ENCODE measurements at regions not wholly inside any gene's neighbourhood (a gene's known extent, or its start where the extent isn't known, plus 50 kb on each side); places are given as distances from the start of the nearest gene placed in this dataset.

DNA sequence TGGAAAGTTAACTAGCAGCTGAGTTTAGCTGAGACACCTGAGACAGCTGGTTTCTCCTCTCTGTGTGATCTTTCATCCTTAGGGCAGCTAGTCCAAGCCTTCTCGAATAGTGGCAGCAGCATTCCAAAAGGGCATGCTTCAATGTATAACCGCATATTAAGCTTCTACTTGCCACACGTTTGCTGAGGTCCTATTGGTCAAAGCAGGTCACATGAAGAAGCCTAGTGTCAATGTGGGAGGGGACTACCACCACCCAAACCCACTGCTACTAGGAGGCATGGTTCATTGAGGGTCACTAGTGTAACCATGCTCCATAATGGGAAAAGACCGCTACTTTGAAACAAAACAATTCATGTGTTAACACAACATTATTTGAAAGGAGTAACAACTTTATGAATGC is 314.9 kb upstream of the SMIM31 start:
- ATAC-seq (no peak), DNase-seq (no peak)
- Histone ChIP-seq H3K4me3 (no peak overlapping the region), H3K27ac (no peak overlapping the region), H3K36me3 (replicated peaks in 1 of 2; ENCODE audit: insufficient read depth in 1 of 2, low read depth in 2 of 2) (no peaks in the 10 kb centered on the region), H3K9me3 (no peaks in the 10 kb centered on the region), H3K27me3 (no peaks in the 10 kb centered on the region), H3K4me1 (no peaks in the 10 kb centered on the region)
- 52% methylated on average over 4 of the region's 4 CpGs for WGBS, 2 donors
- no peak for TF ChIP-seq POLR2A (IDR thresholded peaks at IDR 0.05)
- TF ChIP-seq, protein P1, sequence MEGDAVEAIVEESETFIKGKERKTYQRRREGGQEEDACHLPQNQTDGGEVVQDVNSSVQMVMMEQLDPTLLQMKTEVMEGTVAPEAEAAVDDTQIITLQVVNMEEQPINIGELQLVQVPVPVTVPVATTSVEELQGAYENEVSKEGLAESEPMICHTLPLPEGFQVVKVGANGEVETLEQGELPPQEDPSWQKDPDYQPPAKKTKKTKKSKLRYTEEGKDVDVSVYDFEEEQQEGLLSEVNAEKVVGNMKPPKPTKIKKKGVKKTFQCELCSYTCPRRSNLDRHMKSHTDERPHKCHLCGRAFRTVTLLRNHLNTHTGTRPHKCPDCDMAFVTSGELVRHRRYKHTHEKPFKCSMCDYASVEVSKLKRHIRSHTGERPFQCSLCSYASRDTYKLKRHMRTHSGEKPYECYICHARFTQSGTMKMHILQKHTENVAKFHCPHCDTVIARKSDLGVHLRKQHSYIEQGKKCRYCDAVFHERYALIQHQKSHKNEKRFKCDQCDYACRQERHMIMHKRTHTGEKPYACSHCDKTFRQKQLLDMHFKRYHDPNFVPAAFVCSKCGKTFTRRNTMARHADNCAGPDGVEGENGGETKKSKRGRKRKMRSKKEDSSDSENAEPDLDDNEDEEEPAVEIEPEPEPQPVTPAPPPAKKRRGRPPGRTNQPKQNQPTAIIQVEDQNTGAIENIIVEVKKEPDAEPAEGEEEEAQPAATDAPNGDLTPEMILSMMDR (IDR thresholded peaks at IDR 0.05): no peak
- intact Hi-C loops (cut with DNase I): no loop called here

DNA sequence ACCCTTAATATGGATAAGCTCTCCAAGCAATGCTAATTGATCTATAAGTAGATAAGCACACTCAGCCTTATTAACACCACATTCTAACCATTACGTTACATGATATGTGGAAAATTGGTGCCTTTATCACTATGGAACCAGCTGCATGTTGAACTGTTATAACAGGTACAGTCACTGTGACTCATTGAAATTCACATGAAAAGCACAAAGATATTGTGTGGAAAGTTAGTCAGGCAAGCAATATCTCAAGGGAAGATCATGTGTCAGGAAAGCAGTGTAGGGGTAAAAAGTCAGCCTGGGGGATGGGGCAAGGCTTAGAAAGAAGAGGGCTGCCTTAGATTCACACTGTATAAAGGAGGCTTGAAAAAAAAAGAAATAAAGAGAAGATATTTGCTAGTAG is 313.7 kb upstream of the SMIM31 start:
- Histone ChIP-seq H3K27ac (no peak overlapping the region), H3K4me3 (no peak overlapping the region), H3K36me3 (replicated peaks in 1 of 2; ENCODE audit: insufficient read depth in 1 of 2, low read depth in 2 of 2) (no peaks in the 10 kb centered on the region), H3K27me3 (no peaks in the 10 kb centered on the region), H3K9me3 (no peaks in the 10 kb centered on the region), H3K4me1 (no peaks in the 10 kb centered on the region)
- TF ChIP-seq POLR2A (IDR thresholded peaks at IDR 0.05): no peak
- TF ChIP-seq, protein P1 (IDR thresholded peaks at IDR 0.05): no peak
- intact Hi-C loops (cut with DNase I): no loop called here
- WGBS, 2 donors: 47 to 52% methylated on average over 1 of the region's 1 CpG
- ATAC-seq (no peak), DNase-seq (no peak)

DNA sequence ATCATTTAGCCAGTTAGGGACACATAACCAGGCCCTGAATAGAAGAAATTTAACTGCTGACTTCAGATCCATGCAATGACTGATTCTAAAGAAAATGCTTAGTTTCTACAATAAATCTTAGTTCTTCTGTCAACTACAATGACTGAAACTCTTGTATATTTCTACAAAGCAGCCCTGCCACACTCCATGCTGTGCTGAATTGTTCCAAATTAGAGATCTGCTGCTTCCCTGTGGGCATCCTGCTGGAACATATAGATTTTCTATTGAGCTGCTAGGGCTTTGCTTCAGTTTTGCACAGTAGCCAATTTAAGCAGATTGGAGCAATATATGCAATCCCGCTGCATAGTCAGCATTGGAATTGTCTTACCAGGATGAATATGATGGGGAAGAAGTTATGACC is 312.8 kb upstream of the SMIM31 start:
- no peaks in the 10 kb centered on the region for H3K4me1 ChIP-seq
- no peaks in the 10 kb centered on the region for H3K36me3 ChIP-seq (replicated peaks in 1 of 2; ENCODE audit: insufficient read depth in 1 of 2, low read depth in 2 of 2)
- no peak for DNase-seq
- H3K27ac ChIP-seq: no peak overlapping the region
- no peak overlapping the region for H3K4me3 ChIP-seq
- H3K27me3 ChIP-seq: no peaks in the 10 kb centered on the region
- WGBS, 2 donors: 84 to 100% methylated on average over 1 of the region's 1 CpG
- intact Hi-C loops (cut with DNase I): no loop called here
- H3K9me3 ChIP-seq: no peaks in the 10 kb centered on the region
- no peak for ATAC-seq
- TF ChIP-seq, protein P1 (IDR thresholded peaks at IDR 0.05): no peak
- no peak for TF ChIP-seq POLR2A (IDR thresholded peaks at IDR 0.05)

DNA sequence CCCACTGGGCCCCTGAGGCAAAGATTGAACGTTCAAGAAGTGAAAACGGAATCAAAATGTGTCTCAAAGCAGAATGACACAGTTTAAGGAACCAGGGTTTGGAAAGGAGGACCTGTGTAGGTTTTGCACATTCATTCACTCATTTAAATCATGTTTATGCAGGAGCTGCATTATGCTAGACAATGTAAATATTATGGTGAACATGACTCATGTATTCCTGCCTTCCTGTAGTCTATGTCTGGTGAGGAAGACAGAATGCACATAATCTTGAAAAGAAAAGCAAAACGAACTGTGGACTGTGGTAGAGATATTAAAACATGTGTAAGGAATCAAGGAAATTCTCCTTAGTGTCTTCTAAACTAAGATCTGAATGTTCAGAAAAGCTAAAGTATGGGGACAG is 311.8 kb upstream of the SMIM31 start:
- WGBS, 2 donors: 28 to 29% methylated on average over 3 of the region's 3 CpGs
- DNase-seq (no peak), ATAC-seq (no peak)
- Histone ChIP-seq H3K9me3 (no peaks in the 10 kb centered on the region), H3K27me3 (no peaks in the 10 kb centered on the region), H3K4me3 (no peak overlapping the region), H3K4me1 (no peaks in the 10 kb centered on the region), H3K36me3 (replicated peaks in 1 of 2; ENCODE audit: insufficient read depth in 1 of 2, low read depth in 2 of 2) (no peaks in the 10 kb centered on the region), H3K27ac (no peak overlapping the region)
- TF ChIP-seq POLR2A (IDR thresholded peaks at IDR 0.05): no peak
- TF ChIP-seq, protein P1 (IDR thresholded peaks at IDR 0.05): no peak
- intact Hi-C loops (cut with DNase I): no loop called here

DNA sequence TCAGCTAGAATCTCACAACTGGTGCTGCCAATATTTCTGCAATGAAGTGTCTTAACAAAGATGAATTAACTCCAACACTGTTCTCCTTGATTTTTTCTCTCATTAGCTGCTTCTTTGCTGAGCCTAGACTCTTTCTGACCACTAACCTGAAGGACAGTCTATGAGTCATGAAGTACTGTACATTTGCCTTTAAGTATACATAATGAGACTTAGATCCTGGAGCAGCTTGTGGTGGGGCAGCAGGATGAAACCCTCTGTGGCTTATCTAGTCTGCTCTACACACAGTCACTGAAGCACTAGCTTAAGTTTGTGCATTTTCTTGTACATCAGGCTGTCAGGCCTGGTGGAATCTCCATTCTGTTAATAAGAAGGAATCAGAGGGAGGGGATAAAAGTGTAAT is 307.4 kb upstream of the SMIM31 start:
- H3K9me3 ChIP-seq: no peaks in the 10 kb centered on the region
- no peaks in the 10 kb centered on the region for H3K27me3 ChIP-seq
- H3K27ac ChIP-seq: no peak overlapping the region
- no peaks in the 10 kb centered on the region for H3K4me1 ChIP-seq
- H3K36me3 ChIP-seq (replicated peaks in 1 of 2; ENCODE audit: insufficient read depth in 1 of 2, low read depth in 2 of 2): no peaks in the 10 kb centered on the region
- no peak overlapping the region for H3K4me3 ChIP-seq
- ATAC-seq (no peak), DNase-seq (no peak)
- intact Hi-C loops (cut with DNase I): no loop called here
- TF ChIP-seq, protein P1 (IDR thresholded peaks at IDR 0.05): no peak

Measured in body of pancreas (tissue), 4 donors.